HL-60 (cell line): ENCODE measurements at regions not wholly inside any gene's neighbourhood (a gene's known extent, or its start where the extent isn't known, plus 50 kb on each side); places are given as distances from the start of the nearest gene placed in this dataset.

ENCODE experiments used
- DNase-seq, 2 experiments: peaks; one replicate each; pipeline ENCODE4 v3.0.0-alpha.2; 2010 to 2020; ENCODE audit warnings: low read depth in 1 of 2, low spot score in 1 of 2
- H3K27ac ChIP-seq: fragments of 250-450 bp; sonication (Bioruptor Pico); replicated peaks from 2 replicates; pipeline ENCODE4 v1.5.1; 2020; ENCODE audit warnings: mild to moderate bottlenecking, moderate library complexity
- H3K27me3 ChIP-seq: fragments of 250-450 bp; sonication (Bioruptor Pico); 2 replicates; pipeline ENCODE4 v1.5.1; 2021; ENCODE audit warnings: mild to moderate bottlenecking, moderate library complexity; ENCODE audit not compliant: insufficient read depth, poor library complexity, severe bottlenecking
- H3K4me3 ChIP-seq: replicated peaks from 2 replicates; pipeline ENCODE4 v1.5.1; 2011; ENCODE audit warnings: mild to moderate bottlenecking, control low read depth, low read length; ENCODE audit not compliant: insufficient read depth
- CTCF ChIP-seq: IDR thresholded peaks from one replicate; pipeline ENCODE4 v1.5.1; 2011; ENCODE audit warnings: low read length, control low read depth, inconsistent platforms; ENCODE audit not compliant: insufficient read depth
- GABPA ChIP-seq: IDR thresholded peaks from 2 replicates; pipeline ENCODE4 v1.6.1; 2012; ENCODE audit warnings: low read depth
- POLR2AphosphoS5 ChIP-seq: IDR thresholded peaks from 2 replicates; pipeline ENCODE4 v1.6.1; 2012; ENCODE audit warnings: low read depth
- REST ChIP-seq: IDR thresholded peaks from 2 replicates; pipeline ENCODE4 v1.6.1; 2012; ENCODE audit warnings: low read depth; ENCODE audit not compliant: insufficient replicate concordance
- SPI1 ChIP-seq: IDR thresholded peaks from 2 replicates; pipeline ENCODE4 v1.6.1; 2012; ENCODE audit warnings: low read depth, mild to moderate bottlenecking, borderline replicate concordance

DNA sequence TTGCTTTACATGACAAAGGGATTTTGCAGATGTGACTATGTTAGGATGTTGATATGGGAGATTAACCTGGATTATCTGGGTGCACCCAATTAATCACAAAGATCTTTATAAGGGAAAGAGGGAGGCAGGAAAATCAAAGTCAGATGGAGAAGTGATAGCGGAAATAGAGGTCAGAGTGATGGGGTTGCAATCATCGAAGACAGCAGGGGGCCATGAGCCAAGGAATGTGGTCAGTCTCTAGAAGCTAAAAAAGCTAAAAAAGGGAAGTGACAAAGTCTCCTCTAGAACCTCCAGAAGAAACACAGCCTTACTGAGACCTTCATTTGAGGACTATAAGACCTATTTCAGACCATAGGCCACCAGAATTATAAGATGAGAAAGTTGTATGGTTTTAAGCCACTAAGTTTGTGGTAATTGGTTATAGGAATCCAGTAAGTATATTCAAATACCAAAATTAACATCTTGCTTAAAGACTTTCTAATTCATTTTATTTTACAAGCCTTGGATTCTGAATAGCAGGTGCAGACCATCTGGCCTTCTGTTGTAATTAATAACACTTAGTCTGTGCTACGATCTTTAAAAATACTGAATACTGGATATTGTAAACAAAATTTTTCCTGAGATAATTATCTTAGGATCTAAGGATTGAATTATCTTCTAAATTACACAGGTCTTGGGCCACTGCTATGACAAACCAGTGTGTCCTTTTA is 493.4 kb upstream of the PCDH20 start:
- TF ChIP-seq GABPA, result no peak
- peak; percentile 47 for TF ChIP-seq SPI1
- H3K27me3 ChIP-seq, result no peaks in the 10 kb centered on the region

DNA sequence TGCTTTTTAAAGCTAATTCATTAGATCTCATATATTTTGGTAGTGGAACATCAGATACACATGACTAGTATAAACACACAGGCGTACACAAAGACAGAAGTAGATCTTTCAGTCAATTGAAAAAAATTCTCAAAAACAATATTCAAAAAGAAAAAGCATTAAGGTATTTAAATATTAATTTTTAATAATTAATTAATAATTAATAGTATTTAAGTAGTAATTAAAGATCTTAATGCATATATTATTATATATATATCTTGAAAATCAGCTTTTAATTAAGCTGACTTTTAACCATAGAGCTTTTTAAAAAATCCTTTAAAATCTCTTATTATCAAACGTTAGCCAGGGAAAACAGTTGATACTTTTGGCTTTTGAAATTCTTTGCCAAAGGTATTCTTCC is 489.4 kb upstream of the PCDH20 start:
- TF ChIP-seq CTCF (no peak), SPI1 (no peak), REST (no peak), POLR2AphosphoS5 (no peak), GABPA (no peak)
- DNase-seq, result no peak
- no peaks in the 10 kb centered on the region for H3K27me3 ChIP-seq

More for the DNA sequence above, 493.4 kb upstream of the PCDH20 start:
- Histone ChIP-seq H3K27ac (no peak overlapping the region), H3K4me3 (no peak overlapping the region)
- no peak for DNase-seq

GRCh38 chr13:61901946-61902541 is 486.4 kb upstream of the PCDH20 start:
- no peak overlapping the region for H3K27ac ChIP-seq
- no peak overlapping the region for H3K4me3 ChIP-seq
- no peaks in the 10 kb centered on the region for H3K27me3 ChIP-seq
- TF ChIP-seq REST (no peak), POLR2AphosphoS5 (no peak), SPI1 (no peak), GABPA (no peak), CTCF (no peak)
- DNase-seq, result no peak

More for the DNA sequence above, 489.4 kb upstream of the PCDH20 start:
- Histone ChIP-seq H3K27ac (no peak overlapping the region), H3K4me3 (no peak overlapping the region)

- Histone ChIP-seq H3K4me3 (no peak overlapping the region), H3K27me3 (no peaks in the 10 kb centered on the region), H3K27ac (no peak overlapping the region)
- no peak for TF ChIP-seq SPI1
- no peak for TF ChIP-seq CTCF
- no peak for TF ChIP-seq GABPA
- DNase-seq, result no peak
These were observed 484.4 kb upstream of the PCDH20 start for GRCh38 chr13:61900033-61900432.
